ENCODE measurements at regions not wholly inside any gene's neighbourhood (a gene's known extent, or its start where the extent isn't known, plus 50 kb on each side); places are given as distances from the start of the nearest gene placed in this dataset.

GRCh38 chr9:118575341-118576070 lies 793.7 kb downstream of the BRINP1 start:
- no peak for DNase-seq (ENCODE audit: low read depth, low spot score)

GRCh38 chr9:118577121-118577520 lies 792.1 kb downstream of the BRINP1 start:
- DNase-seq (ENCODE audit: low read depth, low spot score): peak; percentile 25

GRCh38 chr9:118578467-118578866 lies 790.8 kb downstream of the BRINP1 start:
- DNase-seq (ENCODE audit: low read depth, low spot score): no peak

DNA sequence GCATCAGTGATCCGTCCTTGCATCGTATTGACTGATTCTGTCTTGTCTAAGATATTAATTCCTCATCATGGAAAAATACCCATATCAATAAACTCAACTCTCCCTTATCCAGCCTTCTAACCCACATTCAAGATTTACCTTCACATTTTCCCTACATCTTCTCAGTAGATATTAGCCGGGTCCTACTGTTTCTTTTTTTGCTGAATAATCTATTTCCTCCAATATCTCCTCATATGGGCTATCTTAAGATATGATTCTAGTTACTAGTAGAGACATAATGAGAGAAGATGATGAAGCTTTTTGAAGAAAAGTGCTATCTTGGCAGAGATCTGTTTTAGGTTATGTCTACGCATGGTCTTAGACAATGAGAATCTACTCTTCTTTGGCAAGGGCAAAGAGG lies 785.8 kb downstream of the BRINP1 start:
- no peak for DNase-seq (ENCODE audit: low read depth, low spot score)

DNA sequence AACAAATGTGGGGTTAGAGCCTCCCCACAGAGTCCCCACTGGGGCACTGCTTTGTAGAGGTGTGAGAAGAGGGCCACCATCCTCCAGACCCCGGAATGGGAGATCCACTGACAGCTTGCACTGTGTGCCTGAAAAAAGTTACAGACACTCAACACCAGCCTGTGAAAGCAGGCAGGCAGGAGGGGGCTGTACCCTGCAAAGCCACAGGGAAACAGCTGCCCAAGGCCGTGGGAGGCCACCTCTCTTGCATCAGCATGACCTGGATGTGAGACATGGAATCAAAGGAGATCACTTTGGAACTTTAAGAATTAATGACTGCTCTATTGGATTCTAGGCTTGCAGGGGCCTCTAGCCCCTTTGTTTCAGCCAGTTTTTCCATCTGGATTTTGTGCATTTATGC lies 782.3 kb downstream of the BRINP1 start:
- DNase-seq (ENCODE audit: low read depth, low spot score): no peak

DNA sequence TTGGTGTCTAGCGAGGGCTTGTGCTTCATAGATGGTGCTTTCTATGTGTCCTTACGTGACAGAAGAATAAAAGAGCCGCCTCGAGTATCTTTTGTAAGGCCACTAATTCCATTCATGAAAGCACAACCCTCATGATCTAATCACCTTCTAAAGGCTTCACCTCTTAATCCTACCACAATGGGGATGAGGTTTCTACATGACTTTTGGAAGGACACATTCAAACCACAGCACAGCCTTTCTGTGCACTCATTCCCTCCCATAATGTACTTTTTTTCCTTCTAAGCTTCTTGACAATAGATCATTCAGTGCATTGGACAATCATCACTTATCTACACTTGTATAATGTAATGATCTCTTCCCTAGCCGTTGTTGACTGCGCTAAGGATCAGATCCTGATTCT lies 774.8 kb downstream of the BRINP1 start:
- DNase-seq (ENCODE audit: low read depth, low spot score): no peak

GRCh38 chr9:118595719-118596305 lies 773.4 kb downstream of the BRINP1 start:
- DNase-seq (ENCODE audit: low read depth, low spot score): no peak

GRCh38 chr9:118596374-118597015 lies 772.7 kb downstream of the BRINP1 start:
- no peak for DNase-seq (ENCODE audit: low read depth, low spot score)

DNA sequence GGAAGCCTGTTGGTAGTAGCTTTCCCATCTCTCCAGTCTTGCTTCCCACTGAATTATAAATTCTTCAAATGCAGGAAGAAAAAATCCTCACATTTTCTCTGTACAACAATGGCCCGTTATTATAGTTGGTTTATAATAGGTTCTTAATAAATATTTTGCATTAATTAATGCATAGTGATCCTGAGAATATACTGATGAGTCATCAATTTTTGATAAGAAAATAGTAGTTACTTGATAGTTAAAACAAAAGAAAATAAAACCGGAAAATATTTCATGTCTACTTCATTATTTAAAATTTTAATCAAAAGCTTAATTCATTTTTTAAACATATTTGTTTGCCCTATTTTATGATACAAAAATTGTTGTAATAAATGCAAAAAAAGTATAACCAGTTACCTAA lies 762.6 kb downstream of the BRINP1 start:
- DNase-seq (ENCODE audit: low read depth, low spot score): no peak

DNA sequence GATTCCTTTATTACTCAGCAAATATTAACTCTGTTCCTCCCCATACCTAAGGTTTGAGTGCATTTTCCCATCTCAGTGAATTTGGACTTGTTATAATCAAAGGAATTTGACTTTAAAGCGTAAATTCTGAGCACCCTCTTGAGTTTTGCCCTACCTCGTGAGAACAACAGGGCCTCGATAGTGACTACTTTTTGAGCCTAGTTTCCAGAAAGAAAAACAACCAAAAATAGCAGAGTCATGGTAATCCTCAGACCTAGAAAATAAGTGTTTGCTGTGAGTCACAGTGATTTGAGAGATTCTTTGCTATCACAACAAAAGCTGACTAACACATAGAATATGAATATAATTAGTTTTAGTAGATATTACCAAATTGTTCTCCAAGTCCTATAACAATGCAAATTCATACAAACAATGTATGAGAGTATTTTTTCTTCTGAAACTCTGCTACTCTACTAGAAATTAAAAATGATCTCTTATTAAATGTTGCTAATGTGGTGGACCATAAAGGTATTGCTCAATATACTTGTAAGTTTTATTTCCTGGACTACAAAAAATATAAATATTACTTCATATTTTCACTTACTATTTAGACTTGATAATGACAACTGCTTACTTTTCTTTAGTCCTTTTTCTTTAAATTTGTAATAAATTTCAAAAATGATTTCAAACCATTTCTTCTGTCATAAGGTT lies 759.7 kb downstream of the BRINP1 start:
- DNase-seq (ENCODE audit: low read depth, low spot score): peak; percentile 1

DNA sequence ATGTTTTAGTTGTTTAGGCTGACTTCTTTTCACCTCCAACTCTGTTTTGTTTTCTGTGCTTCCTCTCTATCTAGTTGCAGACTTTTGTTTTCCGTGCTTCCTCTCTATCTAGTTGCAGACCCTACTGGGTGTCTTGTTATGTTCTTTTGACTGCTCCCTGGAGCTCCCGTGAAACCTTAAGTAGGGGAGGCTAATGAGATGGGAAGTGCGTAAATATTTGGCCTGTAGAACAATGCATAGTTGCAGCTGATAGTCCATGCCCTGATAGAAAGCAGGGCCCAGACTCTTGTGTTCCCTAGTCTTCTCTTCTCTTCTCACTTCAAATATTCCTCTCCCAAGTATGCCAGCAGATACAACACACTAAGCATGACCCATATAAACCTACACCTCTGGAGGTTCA lies 757.0 kb downstream of the BRINP1 start:
- no peak for DNase-seq (ENCODE audit: low read depth, low spot score)

DNA sequence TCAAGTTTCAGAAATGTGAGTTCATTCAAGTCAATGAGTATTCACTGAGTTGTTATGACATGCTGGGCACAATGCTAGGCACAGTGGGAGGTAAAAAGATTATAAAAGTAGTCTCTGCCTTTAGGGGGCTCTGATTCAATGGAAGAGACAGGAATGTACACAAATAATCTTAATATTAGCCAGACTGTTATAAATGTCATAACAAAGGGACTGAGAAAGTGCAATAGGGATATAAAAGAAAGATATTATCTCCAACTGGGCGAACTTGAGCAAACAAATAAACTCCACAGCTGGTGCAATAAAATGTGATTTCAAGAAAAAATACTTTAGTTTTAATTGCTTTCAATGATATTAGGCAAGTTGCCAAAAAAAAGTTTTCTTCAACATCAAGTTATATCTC lies 755.2 kb downstream of the BRINP1 start:
- no peak for DNase-seq (ENCODE audit: low read depth, low spot score)

DNA sequence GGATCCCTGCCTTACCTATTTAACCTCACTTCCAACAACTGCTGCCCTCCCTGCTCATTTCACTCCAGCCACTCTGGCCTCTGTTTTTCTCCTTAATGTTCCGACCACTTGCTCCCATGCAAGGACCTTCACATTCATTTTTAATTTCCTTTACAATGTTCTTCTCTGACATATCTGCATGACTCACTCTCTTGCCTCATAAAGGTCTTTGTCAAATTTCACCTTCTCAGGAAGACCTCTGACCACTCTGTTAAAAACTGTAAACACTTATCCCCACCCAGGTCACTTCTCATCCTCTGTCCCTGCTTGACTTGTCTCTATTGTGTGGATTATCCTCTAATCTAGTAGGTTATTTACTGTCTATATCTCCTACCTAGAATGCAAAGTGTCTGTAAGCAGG lies 751.2 kb downstream of the BRINP1 start:
- DNase-seq (ENCODE audit: low read depth, low spot score): no peak

DNA sequence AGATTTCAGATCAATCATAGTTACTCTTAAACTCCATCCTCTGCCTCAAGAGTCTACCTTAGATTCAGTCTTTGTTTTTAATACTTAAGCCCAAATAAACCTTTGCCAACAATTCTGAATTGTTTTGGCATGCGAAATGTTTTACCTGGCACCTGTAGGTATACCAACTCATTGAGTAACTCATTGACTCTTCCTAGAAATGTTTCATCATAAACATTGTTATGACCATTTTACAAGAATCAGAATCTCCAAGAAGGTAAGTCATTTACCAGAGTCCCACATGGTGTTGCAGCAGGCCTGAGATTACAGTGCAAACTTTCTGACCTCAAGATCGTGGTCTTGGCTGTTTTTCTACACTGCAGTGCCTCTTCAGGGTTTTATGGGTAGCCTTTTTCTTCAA lies 750.4 kb downstream of the BRINP1 start:
- no peak for DNase-seq (ENCODE audit: low read depth, low spot score)

- no peak for DNase-seq (ENCODE audit: low read depth, low spot score)
Measured at GRCh38 chr9:118624608-118625007, 744.6 kb downstream of the BRINP1 start.

- no peak for DNase-seq (ENCODE audit: low read depth, low spot score)
Measured at GRCh38 chr9:118630079-118630478, 739.2 kb downstream of the BRINP1 start.

DNA sequence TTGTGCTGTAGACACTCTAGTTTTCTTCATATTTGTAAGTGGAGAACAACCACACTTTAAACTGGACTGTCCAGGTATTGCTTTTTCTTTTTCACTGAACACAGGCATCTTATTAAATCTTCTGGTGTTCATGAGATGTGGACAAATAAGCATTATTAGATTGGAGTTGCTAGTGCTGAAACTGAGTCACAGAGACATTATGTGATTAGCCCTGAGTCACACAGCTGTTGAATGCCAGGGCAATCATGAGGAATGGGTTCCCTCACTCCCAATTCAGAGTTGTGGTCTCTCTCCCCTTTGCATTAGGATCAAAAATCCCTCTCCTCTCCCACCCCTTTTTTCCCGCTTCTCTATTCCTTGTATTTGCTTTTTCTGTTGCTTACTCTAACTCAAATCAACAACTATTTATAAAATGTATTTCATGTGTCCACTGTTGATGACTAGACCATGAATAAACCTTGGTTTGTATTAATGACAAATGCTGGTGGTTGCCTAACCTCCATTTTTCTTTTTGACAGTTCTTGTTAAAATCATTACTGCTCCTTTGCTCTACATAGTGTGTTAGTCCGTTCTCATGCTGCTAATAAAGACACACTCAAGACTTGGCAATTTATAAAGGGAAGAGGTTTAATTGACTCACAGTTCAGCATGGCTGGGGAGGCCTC lies 738.2 kb downstream of the BRINP1 start:
- no peak for DNase-seq (ENCODE audit: low read depth, low spot score)

- DNase-seq (ENCODE audit: low read depth, low spot score): no peak
Measured at GRCh38 chr9:118631956-118632355, 737.3 kb downstream of the BRINP1 start.

GRCh38 chr9:118635416-118635815 lies 733.8 kb downstream of the BRINP1 start:
- no peak for DNase-seq (ENCODE audit: low read depth, low spot score)

DNA sequence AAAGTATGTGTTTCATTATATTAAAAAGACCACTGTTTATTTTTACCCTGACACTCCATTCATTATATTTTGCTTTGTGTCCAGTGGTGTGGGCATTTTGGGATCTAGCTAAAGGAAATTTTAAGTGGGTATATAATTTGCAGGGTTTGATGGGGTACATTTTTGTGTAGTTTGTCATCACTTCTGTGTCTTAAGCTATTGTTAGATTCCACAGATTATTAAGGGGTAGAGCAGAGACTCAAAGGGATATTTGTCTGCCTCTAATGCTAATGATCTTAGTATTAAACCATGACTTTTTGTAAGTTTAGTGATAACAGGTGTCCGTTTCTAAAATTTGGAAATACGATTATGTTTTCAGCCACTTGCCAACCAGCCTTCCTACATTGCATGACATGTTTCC lies 731.6 kb downstream of the BRINP1 start:
- no peak for DNase-seq (ENCODE audit: low read depth, low spot score)

- DNase-seq (ENCODE audit: low read depth, low spot score): no peak
Measured at GRCh38 chr9:118640836-118641560, 728.2 kb downstream of the BRINP1 start.

All from brain pericyte (primary cell).